ENCODE measurements at regions not wholly inside any gene's neighbourhood (a gene's known extent, or its start where the extent isn't known, plus 50 kb on each side); places are given as distances from the start of the nearest gene placed in this dataset.

GRCh38 chr2:120550893-120551446, 184.7 kb upstream of the GLI2 start:
- intact Hi-C loops (cut with micrococcal nuclease; ENCODE audit: unreplicated experiment): loop anchor here (10.0 kb wide), 1 partner anchor 124 kb away; no protein-coding TSS in a partner anchor
- Mint-ChIP-seq H3K27ac (ENCODE audit: unreplicated experiment) (no peak overlapping the region), H3K9me3 (ENCODE audit: low read depth, unreplicated experiment) (no peaks in the 10 kb centered on the region), H3K36me3 (ENCODE audit: insufficient read depth, unreplicated experiment) (no peaks in the 10 kb centered on the region), H3K4me3 (ENCODE audit: low read depth, unreplicated experiment) (no peak overlapping the region), H3K4me1 (ENCODE audit: low read depth, unreplicated experiment) (peaks cover 19% of the 10 kb centered on the region), H3K27me3 (ENCODE audit: unreplicated experiment) (peaks cover 58% of the 10 kb centered on the region)
- no peak for TF ChIP-seq CTCF (IDR thresholded peaks at IDR 0.05; ENCODE audit: unreplicated experiment)
- CTCF ChIA-PET: interaction anchor here (1.5 kb wide), 1 partner anchor 208 kb away, joined by 4 read pairs; no protein-coding TSS in a partner anchor
- BruUV-seq (replicated peaks): no TSS peak
- no peak for DNase-seq

GRCh38 chr2:120551522-120551921, 184.1 kb upstream of the GLI2 start:
- no peak overlapping the region for H3K27ac Mint-ChIP-seq (ENCODE audit: unreplicated experiment)
- CTCF ChIA-PET: interaction anchor here (1.5 to 1.8 kb wide), 2 partner anchors 205 to 208 kb away, joined by 4 to 6 read pairs; no protein-coding TSS in a partner anchor
- H3K9me3 Mint-ChIP-seq (ENCODE audit: low read depth, unreplicated experiment): no peaks in the 10 kb centered on the region
- DNase-seq: no peak
- intact Hi-C loops (cut with micrococcal nuclease; ENCODE audit: unreplicated experiment): loop anchor here (10.0 kb wide), 1 partner anchor 123 kb away; no protein-coding TSS in a partner anchor
- BruUV-seq (replicated peaks): no TSS peak
- no peak overlapping the region for H3K4me3 Mint-ChIP-seq (ENCODE audit: low read depth, unreplicated experiment)
- H3K4me1 Mint-ChIP-seq (ENCODE audit: low read depth, unreplicated experiment): peaks cover 13% of the 10 kb centered on the region
- TF ChIP-seq CTCF (IDR thresholded peaks at IDR 0.05; ENCODE audit: unreplicated experiment): no peak
- peaks cover 58% of the 10 kb centered on the region for H3K27me3 Mint-ChIP-seq (ENCODE audit: unreplicated experiment)
- no peaks in the 10 kb centered on the region for H3K36me3 Mint-ChIP-seq (ENCODE audit: insufficient read depth, unreplicated experiment)

- intact Hi-C loops (cut with micrococcal nuclease; ENCODE audit: unreplicated experiment): loop anchor here (10.0 kb wide), 1 partner anchor 123 kb away; no protein-coding TSS in a partner anchor
- CTCF ChIA-PET: interaction anchor here (1.5 to 1.8 kb wide), 2 partner anchors 205 to 209 kb away, joined by 4 to 6 read pairs; no protein-coding TSS in a partner anchor
- BruUV-seq (replicated peaks): no TSS peak
- Mint-ChIP-seq H3K27ac (ENCODE audit: unreplicated experiment) (no peak overlapping the region), H3K36me3 (ENCODE audit: insufficient read depth, unreplicated experiment) (no peaks in the 10 kb centered on the region), H3K9me3 (ENCODE audit: low read depth, unreplicated experiment) (no peaks in the 10 kb centered on the region), H3K27me3 (ENCODE audit: unreplicated experiment) (peaks cover 58% of the 10 kb centered on the region), H3K4me1 (ENCODE audit: low read depth, unreplicated experiment) (peaks cover 11% of the 10 kb centered on the region), H3K4me3 (ENCODE audit: low read depth, unreplicated experiment) (no peak overlapping the region)
- DNase-seq: no peak
- TF ChIP-seq CTCF (IDR thresholded peaks at IDR 0.05; ENCODE audit: unreplicated experiment): no peak
Measured at GRCh38 chr2:120552079-120552478, 183.6 kb upstream of the GLI2 start.

GRCh38 chr2:120552800-120553481, 182.7 kb upstream of the GLI2 start:
- Mint-ChIP-seq H3K27ac (ENCODE audit: unreplicated experiment) (no peak overlapping the region), H3K27me3 (ENCODE audit: unreplicated experiment) (peaks cover 58% of the 10 kb centered on the region), H3K9me3 (ENCODE audit: low read depth, unreplicated experiment) (no peaks in the 10 kb centered on the region), H3K4me1 (ENCODE audit: low read depth, unreplicated experiment) (peaks cover 11% of the 10 kb centered on the region), H3K36me3 (ENCODE audit: insufficient read depth, unreplicated experiment) (no peaks in the 10 kb centered on the region), H3K4me3 (ENCODE audit: low read depth, unreplicated experiment) (peak overlapping the region; percentile 27)
- CTCF ChIA-PET: interaction anchor here (0.5 to 1.8 kb wide), 13 partner anchors 13 to 792 kb away, joined by 3 to 11 read pairs (median 5); no protein-coding TSS in a partner anchor
- intact Hi-C loops (cut with micrococcal nuclease; ENCODE audit: unreplicated experiment): loop anchor here (10.0 kb wide), 1 partner anchor 122 kb away; no protein-coding TSS in a partner anchor
- DNase-seq: peak; percentile 91
- no TSS peak for BruUV-seq (replicated peaks)
- TF ChIP-seq CTCF (IDR thresholded peaks at IDR 0.05; ENCODE audit: unreplicated experiment): peak; percentile 63

Measured in Calu3 (cell line).